ENCODE measurements at regions not wholly inside any gene's neighbourhood (a gene's known extent, or its start where the extent isn't known, plus 50 kb on each side); places are given as distances from the start of the nearest gene placed in this dataset.

DNA sequence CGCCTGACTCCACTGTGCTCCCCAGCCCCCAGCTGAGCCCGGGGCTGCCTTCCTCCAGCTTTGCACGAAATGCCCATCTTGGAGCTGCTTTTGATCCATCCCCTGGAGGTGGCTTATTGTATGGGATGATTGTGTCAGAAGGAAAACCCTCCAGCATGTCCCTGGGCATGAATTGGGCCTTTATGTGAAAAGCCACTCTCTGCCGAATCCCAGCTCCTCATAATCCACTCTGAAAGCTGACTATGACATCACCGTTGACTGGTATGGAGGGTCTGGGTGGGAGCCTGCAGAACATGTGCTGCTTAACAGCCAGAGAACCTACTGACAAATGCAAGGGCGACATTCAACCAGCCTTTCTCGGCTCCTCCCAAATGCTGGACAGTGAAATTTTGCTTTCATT is 74.6 kb downstream of the NENF start:
- intact Hi-C loops (cut with DNase I) = no loop called here
- TF ChIP-seq POLR2A (IDR thresholded peaks at IDR 0.05) (no peak), POLR2AphosphoS5 (IDR thresholded peaks at IDR 0.05) (no peak), EP300 (IDR thresholded peaks at IDR 0.05) (no peak)
- TF ChIP-seq, protein P1, sequence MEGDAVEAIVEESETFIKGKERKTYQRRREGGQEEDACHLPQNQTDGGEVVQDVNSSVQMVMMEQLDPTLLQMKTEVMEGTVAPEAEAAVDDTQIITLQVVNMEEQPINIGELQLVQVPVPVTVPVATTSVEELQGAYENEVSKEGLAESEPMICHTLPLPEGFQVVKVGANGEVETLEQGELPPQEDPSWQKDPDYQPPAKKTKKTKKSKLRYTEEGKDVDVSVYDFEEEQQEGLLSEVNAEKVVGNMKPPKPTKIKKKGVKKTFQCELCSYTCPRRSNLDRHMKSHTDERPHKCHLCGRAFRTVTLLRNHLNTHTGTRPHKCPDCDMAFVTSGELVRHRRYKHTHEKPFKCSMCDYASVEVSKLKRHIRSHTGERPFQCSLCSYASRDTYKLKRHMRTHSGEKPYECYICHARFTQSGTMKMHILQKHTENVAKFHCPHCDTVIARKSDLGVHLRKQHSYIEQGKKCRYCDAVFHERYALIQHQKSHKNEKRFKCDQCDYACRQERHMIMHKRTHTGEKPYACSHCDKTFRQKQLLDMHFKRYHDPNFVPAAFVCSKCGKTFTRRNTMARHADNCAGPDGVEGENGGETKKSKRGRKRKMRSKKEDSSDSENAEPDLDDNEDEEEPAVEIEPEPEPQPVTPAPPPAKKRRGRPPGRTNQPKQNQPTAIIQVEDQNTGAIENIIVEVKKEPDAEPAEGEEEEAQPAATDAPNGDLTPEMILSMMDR (IDR thresholded peaks at IDR 0.05) = no peak
- Histone ChIP-seq H3K4me3 (no peak overlapping the region), H3K36me3 (no peaks in the 10 kb centered on the region), H3K4me1 (no peaks in the 10 kb centered on the region), H3K9me3 (no peaks in the 10 kb centered on the region), H3K27ac (no peak overlapping the region), H3K27me3 (no peaks in the 10 kb centered on the region)
- 77 to 84% methylated on average over 7 of the region's 7 CpGs for WGBS, 2 donors
- no peak for DNase-seq

DNA sequence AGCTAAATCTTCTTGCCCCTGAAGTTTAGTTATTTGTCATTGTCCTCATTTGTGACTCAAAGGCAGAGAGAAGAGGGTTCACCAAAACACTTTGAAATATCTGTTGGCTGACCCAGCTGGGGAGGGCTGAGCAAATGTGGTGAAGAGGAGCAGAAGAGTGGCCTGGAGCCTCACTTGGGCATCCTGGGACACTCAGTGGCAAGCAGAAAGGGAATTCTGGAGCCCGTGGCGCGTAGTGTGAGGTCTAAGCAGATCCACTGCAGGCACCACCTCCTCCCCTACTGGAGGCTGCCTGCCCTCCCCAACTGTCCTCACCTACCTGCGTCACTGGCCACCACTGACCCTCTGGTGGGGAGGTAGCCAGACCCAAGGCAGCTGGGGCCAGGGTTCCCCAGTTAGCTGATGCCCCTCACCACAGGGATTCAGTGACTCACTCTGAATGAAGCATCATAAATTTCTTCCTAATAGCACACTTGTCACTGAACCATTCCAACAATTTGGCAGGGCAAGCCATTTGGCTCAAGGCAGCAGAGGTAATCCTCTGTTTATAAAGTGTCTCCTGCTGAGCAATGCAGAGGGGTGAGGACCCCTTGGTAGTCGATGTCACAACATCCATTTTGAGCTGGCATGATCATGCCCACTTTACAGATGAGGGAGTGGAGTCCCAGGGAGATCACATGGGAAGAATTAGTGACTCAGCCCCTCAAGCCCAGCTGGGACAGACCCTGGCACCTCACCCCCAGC is 80.3 kb downstream of the NENF start:
- no peak for DNase-seq
- intact Hi-C loops (cut with DNase I) = no loop called here
- Histone ChIP-seq H3K9me3 (no peaks in the 10 kb centered on the region), H3K4me1 (peaks cover 0 to 17% (median 14%) of the 10 kb centered on the region in 4 donors), H3K4me3 (no peak overlapping the region), H3K27me3 (peaks cover 0 to 42% (median 0%) of the 10 kb centered on the region in 3 donors), H3K27ac (no peak overlapping the region), H3K36me3 (no peaks in the 10 kb centered on the region)
- TF ChIP-seq POLR2A (IDR thresholded peaks at IDR 0.05) (no peak), EP300 (IDR thresholded peaks at IDR 0.05) (no peak), POLR2AphosphoS5 (IDR thresholded peaks at IDR 0.05) (no peak)
- TF ChIP-seq, protein P1 (IDR thresholded peaks at IDR 0.05) = no peak
- WGBS, 2 donors = 76 to 81% methylated on average over 5 of the region's 5 CpGs

DNA sequence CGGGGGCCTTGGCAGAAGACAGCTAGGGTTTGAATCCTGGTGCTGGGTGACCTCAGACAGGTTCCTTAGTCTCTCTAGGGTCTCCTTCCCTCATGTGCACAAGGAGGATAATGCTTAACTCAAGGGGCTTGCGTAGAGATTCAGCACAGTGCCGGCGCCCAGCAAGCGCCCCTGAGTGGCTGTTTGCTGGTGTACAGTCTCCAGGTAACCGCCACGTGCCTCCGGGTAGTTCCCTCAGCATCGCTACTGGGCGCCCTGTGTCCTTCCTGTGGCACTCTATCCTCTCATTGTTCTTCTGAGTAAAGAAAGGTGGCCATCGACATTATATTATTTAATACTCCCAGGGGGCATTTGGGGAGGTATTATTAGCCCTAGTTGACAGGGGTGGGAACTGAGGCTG is 80.9 kb downstream of the NENF start:
- intact Hi-C loops (cut with DNase I) = no loop called here
- no peak overlapping the region for H3K27ac ChIP-seq
- no peak overlapping the region for H3K4me3 ChIP-seq
- 74 to 80% methylated on average over 11 of the region's 11 CpGs for WGBS, 2 donors
- no peaks in the 10 kb centered on the region for H3K36me3 ChIP-seq
- H3K27me3 ChIP-seq = peaks cover 0 to 42% (median 0%) of the 10 kb centered on the region in 3 donors
- TF ChIP-seq, protein P1 (IDR thresholded peaks at IDR 0.05) = no peak
- no peak for TF ChIP-seq POLR2AphosphoS5 (IDR thresholded peaks at IDR 0.05)
- no peak for TF ChIP-seq POLR2A (IDR thresholded peaks at IDR 0.05)
- no peak for TF ChIP-seq EP300 (IDR thresholded peaks at IDR 0.05)
- H3K4me1 ChIP-seq = peaks cover 0 to 20% (median 16%) of the 10 kb centered on the region in 4 donors
- no peaks in the 10 kb centered on the region for H3K9me3 ChIP-seq
- DNase-seq = no peak

DNA sequence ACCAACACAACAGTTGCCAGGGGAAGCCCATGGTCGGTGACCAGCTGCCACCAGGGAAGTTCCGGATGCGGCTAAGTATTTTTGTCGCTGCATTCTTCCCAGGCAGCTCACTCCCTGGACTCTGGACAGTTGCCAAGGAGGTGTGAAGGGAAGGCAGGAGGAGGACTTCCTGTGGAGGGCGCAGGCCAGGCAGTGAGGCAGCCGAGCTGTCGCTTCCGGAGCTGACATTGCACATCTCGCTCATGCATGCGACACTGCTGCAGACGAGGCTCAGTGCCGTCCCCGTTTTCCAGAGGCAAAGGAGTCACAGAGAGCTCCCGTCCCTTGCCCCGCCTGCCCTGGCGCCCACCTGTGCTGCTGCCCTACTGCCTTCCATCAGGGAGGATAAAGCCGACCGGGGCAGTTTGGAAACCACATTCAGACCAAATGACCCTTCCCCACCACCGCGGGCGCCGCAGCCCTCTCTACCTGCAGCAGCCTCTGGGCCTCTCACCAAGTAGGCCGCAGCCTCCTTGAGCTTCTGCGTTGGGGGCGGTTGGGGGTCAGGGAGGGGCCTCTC is 81.4 kb downstream of the NENF start:
- H3K36me3 ChIP-seq = no peaks in the 10 kb centered on the region
- no peaks in the 10 kb centered on the region for H3K9me3 ChIP-seq
- H3K4me1 ChIP-seq = peaks cover 0 to 26% (median 19%) of the 10 kb centered on the region in 4 donors
- DNase-seq = peak; percentile 70
- intact Hi-C loops (cut with DNase I) = no loop called here
- H3K27me3 ChIP-seq = peaks cover 0 to 42% (median 0%) of the 10 kb centered on the region in 3 donors
- TF ChIP-seq, protein P1 (IDR thresholded peaks at IDR 0.05) = no peak
- TF ChIP-seq POLR2A (IDR thresholded peaks at IDR 0.05) (no peak), EP300 (IDR thresholded peaks at IDR 0.05) (no peak), POLR2AphosphoS5 (IDR thresholded peaks at IDR 0.05) (no peak)
- peak overlapping the region in 1 of 4 donors; percentile 10 for H3K27ac ChIP-seq
- peak overlapping the region in 3 of 4 donors; percentile 14 to 43 (median 41) for H3K4me3 ChIP-seq
- 28 to 48% methylated on average over 25 of the region's 25 CpGs for WGBS, 2 donors

Data from sigmoid colon (tissue), 6 donors.